Mammary epithelial cell (primary cell): ENCODE measurements at regions not wholly inside any gene's neighbourhood (a gene's known extent, or its start where the extent isn't known, plus 50 kb on each side); places are given as distances from the start of the nearest gene placed in this dataset.

Experiments used
- EZH2 ChIP-seq: IDR thresholded peaks from 2 replicates; pipeline ENCODE4 v1.6.1; 2012; ENCODE audit warnings: low read length, inconsistent platforms, borderline replicate concordance
- TF ChIP-seq, protein P1 (sequence below), 2 donors: IDR thresholded peaks in 1 of 2; conservative IDR thresholded peaks in 1 of 2; 2 replicates each; pipeline ENCODE4 v1.5.1; 2011 to 2012; ENCODE audit warnings: inconsistent platforms in 2 of 2, low read length in 2 of 2, mild to moderate bottlenecking in 2 of 2, control low read depth in 1 of 2, low read depth in 1 of 2; ENCODE audit not compliant: insufficient read depth in 1 of 2; ENCODE audit errors: extremely low read depth in 1 of 2

DNA sequence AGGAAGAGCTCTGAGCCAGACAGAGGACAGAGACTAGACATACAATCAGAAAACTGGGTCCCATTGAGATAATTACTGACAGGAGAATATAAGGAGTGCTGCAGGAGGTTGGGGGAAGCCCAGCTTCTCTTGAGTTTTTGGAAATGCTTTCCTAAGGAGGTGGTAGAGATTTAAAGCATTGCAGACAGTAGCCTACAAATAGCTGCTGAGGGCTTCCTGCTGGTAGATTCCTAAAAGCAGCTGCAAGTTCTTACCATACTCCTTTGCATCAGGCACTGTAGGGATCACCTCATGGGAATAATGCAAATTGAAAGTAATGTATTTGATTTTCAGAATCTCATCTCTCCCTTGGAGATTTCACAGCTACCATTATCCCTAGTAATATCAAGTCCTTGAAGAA is 902.6 kb upstream of the GCFC2 start:
- TF ChIP-seq, protein P1, sequence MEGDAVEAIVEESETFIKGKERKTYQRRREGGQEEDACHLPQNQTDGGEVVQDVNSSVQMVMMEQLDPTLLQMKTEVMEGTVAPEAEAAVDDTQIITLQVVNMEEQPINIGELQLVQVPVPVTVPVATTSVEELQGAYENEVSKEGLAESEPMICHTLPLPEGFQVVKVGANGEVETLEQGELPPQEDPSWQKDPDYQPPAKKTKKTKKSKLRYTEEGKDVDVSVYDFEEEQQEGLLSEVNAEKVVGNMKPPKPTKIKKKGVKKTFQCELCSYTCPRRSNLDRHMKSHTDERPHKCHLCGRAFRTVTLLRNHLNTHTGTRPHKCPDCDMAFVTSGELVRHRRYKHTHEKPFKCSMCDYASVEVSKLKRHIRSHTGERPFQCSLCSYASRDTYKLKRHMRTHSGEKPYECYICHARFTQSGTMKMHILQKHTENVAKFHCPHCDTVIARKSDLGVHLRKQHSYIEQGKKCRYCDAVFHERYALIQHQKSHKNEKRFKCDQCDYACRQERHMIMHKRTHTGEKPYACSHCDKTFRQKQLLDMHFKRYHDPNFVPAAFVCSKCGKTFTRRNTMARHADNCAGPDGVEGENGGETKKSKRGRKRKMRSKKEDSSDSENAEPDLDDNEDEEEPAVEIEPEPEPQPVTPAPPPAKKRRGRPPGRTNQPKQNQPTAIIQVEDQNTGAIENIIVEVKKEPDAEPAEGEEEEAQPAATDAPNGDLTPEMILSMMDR (conservative IDR thresholded peaks at IDR 0.05 in 1 of 2, IDR thresholded peaks at IDR 0.05 in 1 of 2; ENCODE audit: extremely low read depth in 1 of 2, insufficient read depth in 1 of 2, low read depth in 1 of 2, low read length in 2 of 2) = no peak
- no peak for TF ChIP-seq EZH2
